GM19023 (cell line): ENCODE measurements at regions not wholly inside any gene's neighbourhood (a gene's known extent, or its start where the extent isn't known, plus 50 kb on each side); places are given as distances from the start of the nearest gene placed in this dataset.
"Not testable (repeated sequence)": the region's sequence is repeated elsewhere in the genome, so short reads cannot be mapped to it uniquely, and the experiment has no call there.

Source experiments
- ATAC-seq: cut with Tn5 transposase; IDR thresholded peaks from one replicate; pipeline ENCODE4 v1.9.1; 2021; ENCODE audit warnings: mild to moderate bottlenecking, moderate library complexity; ENCODE audit not compliant: unreplicated experiment

- ATAC-seq, result no peak
Measured at GRCh38 chrX:150051096-150051495, 112.8 kb upstream of the EOLA2 start.

- no peak for ATAC-seq
Measured at GRCh38 chrX:150052226-150052625, 113.9 kb upstream of the EOLA2 start.

- no peak for ATAC-seq
Measured at GRCh38 chrX:150058728-150059127, 120.4 kb upstream of the EOLA2 start.

- ATAC-seq, result no peak
Measured at GRCh38 chrX:150060406-150060805, 122.1 kb upstream of the EOLA2 start.

- no peak for ATAC-seq
Measured at GRCh38 chrX:150062292-150063137, 124.2 kb upstream of the EOLA2 start.

GRCh38 chrX:150063138-150063518 is 124.8 kb upstream of the EOLA2 start:
- ATAC-seq, result no peak

- ATAC-seq, result no peak
Measured at GRCh38 chrX:150063674-150064073, 125.4 kb upstream of the EOLA2 start.

GRCh38 chrX:150074175-150074574 is 135.9 kb upstream of the EOLA2 start:
- ATAC-seq, result no peak

- no peak for ATAC-seq
Measured at GRCh38 chrX:150080497-150080896, 142.2 kb upstream of the EOLA2 start.

GRCh38 chrX:150081076-150081475 is 142.8 kb upstream of the EOLA2 start:
- ATAC-seq, result no peak

- ATAC-seq, result no peak
Measured at GRCh38 chrX:150084496-150085229, 146.4 kb upstream of the EOLA2 start.

GRCh38 chrX:150085881-150086280 is 147.6 kb upstream of the EOLA2 start:
- no peak for ATAC-seq

GRCh38 chrX:150086371-150086770 is 148.1 kb upstream of the EOLA2 start:
- ATAC-seq, result no peak

GRCh38 chrX:150087612-150088011 is 149.3 kb upstream of the EOLA2 start:
- ATAC-seq, result no peak

GRCh38 chrX:150088042-150088441 is 149.8 kb upstream of the EOLA2 start:
- no peak for ATAC-seq

- ATAC-seq, result no peak
Measured at GRCh38 chrX:150088766-150089518, 150.7 kb upstream of the EOLA2 start.

GRCh38 chrX:150091300-150091699 is 153.0 kb upstream of the EOLA2 start:
- ATAC-seq, result not testable (repeated sequence)

- ATAC-seq, result no peak
Measured at GRCh38 chrX:150092549-150092948, 154.3 kb upstream of the EOLA2 start.

- ATAC-seq, result no peak
Measured at GRCh38 chrX:150094375-150094774, 156.1 kb upstream of the EOLA2 start.

GRCh38 chrX:150094996-150095395 is 156.7 kb upstream of the EOLA2 start:
- no peak for ATAC-seq

GRCh38 chrX:150099316-150099715 is 161.0 kb upstream of the EOLA2 start:
- no peak for ATAC-seq

GRCh38 chrX:150100261-150100660 is 162.0 kb upstream of the EOLA2 start:
- no peak for ATAC-seq
